Endometrium (tissue), 2 donors: ENCODE measurements at regions not wholly inside any gene's neighbourhood (a gene's known extent, or its start where the extent isn't known, plus 50 kb on each side); places are given as distances from the start of the nearest gene placed in this dataset.

ENCODE experiments used
- FAIRE-seq: peaks from 2 replicates; lab custom pipeline; 2012; peaks lifted over from hg19 to GRCh38; lab: Jason Lieb, UNC
- donor health status: control.
- donor health status: control.

GRCh38 chr1:232381394-232382100 lies 248.4 kb downstream of the SIPA1L2 start:
- no peak for FAIRE-seq

GRCh38 chr1:232380596-232380995 lies 249.3 kb downstream of the SIPA1L2 start:
- no peak for FAIRE-seq

- FAIRE-seq: no peak
These were observed 249.8 kb downstream of the SIPA1L2 start for GRCh38 chr1:232380131-232380530.

- FAIRE-seq: no peak
These were observed 250.9 kb downstream of the SIPA1L2 start for GRCh38 chr1:232379063-232379434.

- FAIRE-seq: no peak
These were observed 251.5 kb downstream of the SIPA1L2 start for GRCh38 chr1:232378266-232379062.

GRCh38 chr1:232377494-232377770 lies 252.5 kb downstream of the SIPA1L2 start:
- no peak for FAIRE-seq

- no peak for FAIRE-seq
These were observed 253.1 kb downstream of the SIPA1L2 start for GRCh38 chr1:232376632-232377493.

GRCh38 chr1:232372841-232373440 lies 257.0 kb downstream of the SIPA1L2 start:
- no peak for FAIRE-seq

- FAIRE-seq: no peak
These were observed 257.5 kb downstream of the SIPA1L2 start for GRCh38 chr1:232372431-232372830.

GRCh38 chr1:232369451-232370296 lies 260.3 kb downstream of the SIPA1L2 start:
- FAIRE-seq: no peak

GRCh38 chr1:232368821-232369321 lies 261.1 kb downstream of the SIPA1L2 start:
- no peak for FAIRE-seq

GRCh38 chr1:232367293-232367692 lies 262.6 kb downstream of the SIPA1L2 start:
- no peak for FAIRE-seq

- FAIRE-seq: no peak
These were observed 265.1 kb downstream of the SIPA1L2 start for GRCh38 chr1:232364654-232365382.

GRCh38 chr1:232363008-232363407 lies 266.9 kb downstream of the SIPA1L2 start:
- no peak for FAIRE-seq

GRCh38 chr1:232357416-232357815 lies 272.5 kb downstream of the SIPA1L2 start:
- FAIRE-seq: no peak

GRCh38 chr1:232355162-232356006 lies 274.5 kb downstream of the SIPA1L2 start:
- FAIRE-seq: no peak

GRCh38 chr1:232353001-232353400 lies 276.9 kb downstream of the SIPA1L2 start:
- no peak for FAIRE-seq

GRCh38 chr1:232352366-232352765 lies 277.6 kb downstream of the SIPA1L2 start:
- no peak for FAIRE-seq

GRCh38 chr1:232351335-232351734 lies 278.6 kb downstream of the SIPA1L2 start:
- no peak for FAIRE-seq

- no peak for FAIRE-seq
These were observed 283.1 kb downstream of the SIPA1L2 start for GRCh38 chr1:232346844-232347243.
